Endothelial cell of umbilical vein (primary cell): ENCODE measurements at regions not wholly inside any gene's neighbourhood (a gene's known extent, or its start where the extent isn't known, plus 50 kb on each side); places are given as distances from the start of the nearest gene placed in this dataset.

Experiments used
- BruUV-seq: library from RNA; stranded (reverse); fragments of 400-500 nt; replicated peaks from 2 replicates; lab custom pipeline; 2021; lab: Mats Ljungman, UMichigan
- CTCF ChIA-PET: fragments of 300-600, 350-600 bp; sonication (Branson Sonifier 250); formaldehyde crosslinking; loops from one replicate; lab custom pipeline; 2021; ENCODE audit warnings: antibody characterized with exemption, inconsistent platforms; lab: Charles Lee
- POLR2A ChIA-PET: fragments of 300-600, 350-600 bp; sonication (Branson Sonifier 250); formaldehyde crosslinking; loops from one replicate; lab custom pipeline; 2021; ENCODE audit warnings: antibody characterized with exemption, inconsistent platforms; lab: Charles Lee
- DNase-seq: peaks from one replicate; pipeline ENCODE4 v3.0.0-alpha.2; 2011; ENCODE audit warnings: low read depth, low spot score
- FAIRE-seq: peaks from 2 replicates; lab custom pipeline; 2011; peaks lifted over from hg19 to GRCh38; lab: Jason Lieb, UNC
- H2AFZ ChIP-seq: 2 replicates; pipeline ENCODE4 v1.6.0; 2012; ENCODE audit warnings: low read depth, low read length, control low read depth, inconsistent platforms
- H3K27ac ChIP-seq: 2 replicates; pipeline ENCODE4 v1.5.1; 2011; ENCODE audit warnings: low read depth, mild to moderate bottlenecking, control low read depth, low read length, moderate library complexity; ENCODE audit not compliant: insufficient read depth
- H3K27me3 ChIP-seq, 2 experiments: 2 replicates each; pipeline versions ENCODE4 v1.6.0 to v1.6.1; 2011; ENCODE audit warnings: low read length in 2 of 2, mixed read lengths in 1 of 2; ENCODE audit not compliant: control insufficient read depth in 2 of 2, insufficient read depth in 2 of 2
- H3K36me3 ChIP-seq, 2 experiments: 2 replicates in 1 of 2; 3 replicates in 1 of 2; pipeline ENCODE4 v1.5.1; 2011; ENCODE audit warnings: low read length in 2 of 2, mild to moderate bottlenecking in 1 of 2, moderate library complexity in 1 of 2; ENCODE audit not compliant: control insufficient read depth in 2 of 2, insufficient read depth in 2 of 2; ENCODE audit errors: extremely low read depth in 1 of 2
- H3K4me1 ChIP-seq: 3 replicates; pipeline ENCODE4 v1.5.1; 2011; ENCODE audit warnings: mild to moderate bottlenecking, low read length; ENCODE audit not compliant: control insufficient read depth, insufficient read depth; ENCODE audit errors: extremely low read depth
- H3K4me2 ChIP-seq: 2 replicates; pipeline ENCODE4 v1.6.1; 2011; ENCODE audit warnings: low read length, control low read depth, mixed read lengths; ENCODE audit not compliant: insufficient read depth
- H3K4me3 ChIP-seq, 3 experiments: fragments of 200-600 bp in 1 of 3; sonication (generic), shearing (Covaris generic) in 1 of 3; replicated peaks in 1 of 3; 2 replicates each; pipeline ENCODE4 v1.5.1; 2011 to 2016; ENCODE audit warnings: control low read depth in 3 of 3, low read length in 3 of 3, mild to moderate bottlenecking in 2 of 3, inconsistent platforms in 1 of 3, low read depth in 1 of 3, moderate library complexity in 1 of 3; ENCODE audit not compliant: insufficient read depth in 1 of 3
- H3K79me2 ChIP-seq: 2 replicates; pipeline ENCODE4 v1.6.0; 2012; ENCODE audit warnings: low read length, inconsistent platforms; ENCODE audit not compliant: control insufficient read depth, insufficient read depth
- H3K9ac ChIP-seq: replicated peaks from 2 replicates; pipeline ENCODE3; 2011; ENCODE audit warnings: low read length, control low read depth; ENCODE audit not compliant: insufficient read depth; ENCODE audit errors: extremely low read depth
- H3K9me1 ChIP-seq: replicated peaks from 3 replicates; pipeline ENCODE4 v1.6.0; 2011; ENCODE audit warnings: mild to moderate bottlenecking, low read length; ENCODE audit not compliant: control insufficient read depth, insufficient read depth; ENCODE audit errors: extremely low read depth
- H3K9me3 ChIP-seq: replicated peaks from 2 replicates; pipeline ENCODE4 v1.5.1; 2012; ENCODE audit warnings: low read length, inconsistent platforms; ENCODE audit not compliant: control insufficient read depth, insufficient read depth
- H4K20me1 ChIP-seq: replicated peaks from 2 replicates; pipeline ENCODE3; 2011; ENCODE audit warnings: mild to moderate bottlenecking, low read length; ENCODE audit not compliant: control insufficient read depth, insufficient read depth; ENCODE audit errors: extremely low read depth
- EZH2 ChIP-seq: IDR thresholded peaks from 2 replicates; pipeline ENCODE4 v1.6.1; 2012; ENCODE audit warnings: borderline replicate concordance, low read depth, mild to moderate bottlenecking, moderate library complexity, low read length, inconsistent platforms; ENCODE audit not compliant: severe bottlenecking
- FOS ChIP-seq: IDR thresholded peaks from 2 replicates; pipeline ENCODE4 v1.6.1; 2011; ENCODE audit warnings: mild to moderate bottlenecking, low read length, moderate library complexity, borderline replicate concordance; ENCODE audit not compliant: insufficient read depth
- GATA2 ChIP-seq: IDR thresholded peaks from 2 replicates; pipeline ENCODE4 v1.7.0; 2011; ENCODE audit warnings: low read depth, mild to moderate bottlenecking, moderate library complexity, mixed read lengths, low read length; ENCODE audit not compliant: insufficient read length, insufficient read depth
- JUN ChIP-seq: IDR thresholded peaks from 2 replicates; pipeline ENCODE4 v1.6.1; 2011; ENCODE audit warnings: borderline replicate concordance, low read depth; ENCODE audit not compliant: insufficient read length, insufficient read depth
- MYC ChIP-seq: IDR thresholded peaks from one replicate; pipeline ENCODE4 v1.6.1; 2011; ENCODE audit warnings: mild to moderate bottlenecking, low read depth, low read length
- POLR2A ChIP-seq: IDR thresholded peaks from 2 replicates; pipeline ENCODE4 v1.6.1; 2012; ENCODE audit warnings: low read depth, mild to moderate bottlenecking, control low read depth, low read length
- POLR2AphosphoS5 ChIP-seq: IDR thresholded peaks from 2 replicates; pipeline ENCODE4 v1.6.1; 2012; ENCODE audit warnings: low read depth, mild to moderate bottlenecking, control low read depth, low read length, moderate library complexity; ENCODE audit not compliant: insufficient read depth
- dilution Hi-C: fragments of 300-500 bp; cut with MboI; formaldehyde crosslinking; loops from one replicate; pipeline ENCODE4 v1.15.0; 2019; ENCODE audit warnings: low sequenced_read_pairs; ENCODE audit not compliant: extremely low pct_ligation_motif_present
- intact Hi-C: fragments of 100-400 bp; cut with micrococcal nuclease; formaldehyde crosslinking; loops from one replicate; pipeline ENCODE4 v1.10.0; 2022
- TF ChIP-seq, protein P1 (sequence below), 2 donors: IDR thresholded peaks; 1 replicate in 1 of 2; 2 replicates in 1 of 2; pipeline ENCODE4 v1.5.1; 2011; ENCODE audit warnings: low read length in 2 of 2, mild to moderate bottlenecking in 2 of 2, moderate library complexity in 2 of 2, control low read depth in 1 of 2, inconsistent platforms in 1 of 2, low read depth in 1 of 2; ENCODE audit not compliant: insufficient read depth in 1 of 2; ENCODE audit errors: extremely low read depth in 1 of 2
- TF ChIP-seq, protein P2 (sequence below): IDR thresholded peaks from 2 replicates; pipeline ENCODE4 v1.6.1; 2011; ENCODE audit not compliant: insufficient read depth, insufficient read length

DNA sequence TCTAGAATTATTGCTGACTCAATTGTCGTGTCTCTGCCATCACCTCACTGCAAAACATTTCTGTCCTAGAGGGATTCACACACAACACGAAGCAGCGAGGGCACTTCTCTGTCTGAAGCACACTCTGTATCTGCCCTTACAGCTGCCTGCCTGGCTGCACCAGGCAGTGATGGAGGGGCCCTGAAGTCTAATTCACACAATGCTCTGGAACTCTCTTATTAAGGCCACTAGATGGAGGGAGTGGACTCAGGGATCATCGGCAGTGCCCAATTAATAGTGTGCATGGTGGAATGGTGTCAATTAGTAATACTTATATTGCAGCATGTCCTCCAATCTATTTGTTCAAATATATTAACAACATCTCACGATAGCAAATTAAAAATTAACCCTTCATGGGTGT lies 157.5 kb upstream of the MAP1B start:
- no peak overlapping the region for H2AFZ ChIP-seq
- H3K9me1 ChIP-seq = no peaks in the 10 kb centered on the region
- dilution Hi-C loops = no loop called here
- no peak overlapping the region for H3K4me2 ChIP-seq
- no peak overlapping the region for H3K4me3 ChIP-seq
- ChIA-PET POLR2A (no interaction called here), CTCF (interaction anchor here (2.8 kb wide), 1 partner anchor 9 kb away, joined by 8 read pairs; no protein-coding TSS in a partner anchor)
- peaks cover 7 to 15% of the 10 kb centered on the region in 2 experiments for H3K27me3 ChIP-seq
- H3K9me3 ChIP-seq = no peaks in the 10 kb centered on the region
- intact Hi-C loops = no loop called here
- BruUV-seq = no TSS peak
- H3K79me2 ChIP-seq = no peaks in the 10 kb centered on the region
- TF ChIP-seq GATA2 = no peak
- TF ChIP-seq, protein P1, sequence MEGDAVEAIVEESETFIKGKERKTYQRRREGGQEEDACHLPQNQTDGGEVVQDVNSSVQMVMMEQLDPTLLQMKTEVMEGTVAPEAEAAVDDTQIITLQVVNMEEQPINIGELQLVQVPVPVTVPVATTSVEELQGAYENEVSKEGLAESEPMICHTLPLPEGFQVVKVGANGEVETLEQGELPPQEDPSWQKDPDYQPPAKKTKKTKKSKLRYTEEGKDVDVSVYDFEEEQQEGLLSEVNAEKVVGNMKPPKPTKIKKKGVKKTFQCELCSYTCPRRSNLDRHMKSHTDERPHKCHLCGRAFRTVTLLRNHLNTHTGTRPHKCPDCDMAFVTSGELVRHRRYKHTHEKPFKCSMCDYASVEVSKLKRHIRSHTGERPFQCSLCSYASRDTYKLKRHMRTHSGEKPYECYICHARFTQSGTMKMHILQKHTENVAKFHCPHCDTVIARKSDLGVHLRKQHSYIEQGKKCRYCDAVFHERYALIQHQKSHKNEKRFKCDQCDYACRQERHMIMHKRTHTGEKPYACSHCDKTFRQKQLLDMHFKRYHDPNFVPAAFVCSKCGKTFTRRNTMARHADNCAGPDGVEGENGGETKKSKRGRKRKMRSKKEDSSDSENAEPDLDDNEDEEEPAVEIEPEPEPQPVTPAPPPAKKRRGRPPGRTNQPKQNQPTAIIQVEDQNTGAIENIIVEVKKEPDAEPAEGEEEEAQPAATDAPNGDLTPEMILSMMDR (IDR thresholded peaks at IDR 0.05; ENCODE audit: extremely low read depth in 1 of 2, insufficient read depth in 1 of 2, low read depth in 1 of 2, low read length in 2 of 2) = no peak
- TF ChIP-seq JUN = no peak
- H3K36me3 ChIP-seq = no peaks in the 10 kb centered on the region
- no peak for FAIRE-seq
- no peak overlapping the region for H3K9ac ChIP-seq
- no peak for DNase-seq
- H3K4me1 ChIP-seq = no peaks in the 10 kb centered on the region
- H4K20me1 ChIP-seq = no peaks in the 10 kb centered on the region
- H3K27ac ChIP-seq = no peak overlapping the region

GRCh38 chr5:71953866-71954265 lies 153.4 kb upstream of the MAP1B start:
- TF ChIP-seq JUN = no peak
- TF ChIP-seq, protein P2, sequence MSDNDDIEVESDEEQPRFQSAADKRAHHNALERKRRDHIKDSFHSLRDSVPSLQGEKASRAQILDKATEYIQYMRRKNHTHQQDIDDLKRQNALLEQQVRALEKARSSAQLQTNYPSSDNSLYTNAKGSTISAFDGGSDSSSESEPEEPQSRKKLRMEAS = no peak
- TF ChIP-seq GATA2 = no peak
- no peak for TF ChIP-seq EZH2
- no peak for TF ChIP-seq POLR2AphosphoS5
- no peak for TF ChIP-seq FOS
- TF ChIP-seq, protein P1 (IDR thresholded peaks at IDR 0.05; ENCODE audit: extremely low read depth in 1 of 2, insufficient read depth in 1 of 2, low read depth in 1 of 2, low read length in 2 of 2) = no peak
- TF ChIP-seq MYC = no peak
- TF ChIP-seq POLR2A = no peak
- CTCF ChIA-PET = no interaction called here
- Histone ChIP-seq H3K79me2 (no peaks in the 10 kb centered on the region), H3K27me3 (peaks cover 9 to 18% of the 10 kb centered on the region in 2 experiments), H3K9ac (no peak overlapping the region), H3K27ac (no peak overlapping the region), H2AFZ (no peak overlapping the region), H3K36me3 (no peaks in the 10 kb centered on the region), H3K4me3 (no peak overlapping the region), H4K20me1 (no peaks in the 10 kb centered on the region), H3K9me3 (no peaks in the 10 kb centered on the region), H3K4me1 (no peaks in the 10 kb centered on the region), H3K4me2 (no peak overlapping the region), H3K9me1 (no peaks in the 10 kb centered on the region)
- POLR2A ChIA-PET = no interaction called here
- FAIRE-seq (no peak), DNase-seq (no peak)
- no TSS peak for BruUV-seq
- dilution Hi-C loops = no loop called here
- intact Hi-C loops = no loop called here
